Skin epidermis (tissue), 12 donors: ENCODE measurements at regions not wholly inside any gene's neighbourhood (a gene's known extent, or its start where the extent isn't known, plus 50 kb on each side); places are given as distances from the start of the nearest gene placed in this dataset.
"Not testable (repeated sequence)": the region's sequence is repeated elsewhere in the genome, so short reads cannot be mapped to it uniquely, and the experiment has no call there.

Source experiments
- H3K27ac ChIP-seq, 21 experiments: fragments of 200-600 bp; sonication (generic) in 11 of 21; one replicate each; pipeline ENCODE4 v1.5.0; 2020; ENCODE audit warnings: mild to moderate bottlenecking in 3 of 21, inconsistent platforms in 2 of 21, moderate library complexity in 2 of 21
- H3K4me3 ChIP-seq, 7 experiments: fragments of 200-600 bp; sonication (generic) in 2 of 7; one replicate each; pipeline ENCODE4 v1.5.0; 2020; ENCODE audit warnings: inconsistent platforms in 2 of 7, mild to moderate bottlenecking in 2 of 7, moderate library complexity in 1 of 7

- Histone ChIP-seq H3K4me3 (no peak overlapping the region), H3K27ac (peak overlapping the region in 2 of 21 experiments; percentile 21 to 42)
These were observed 188.3 kb upstream of the C14orf180 start for GRCh38 chr14:104390941-104391901.

GRCh38 chr14:104392001-104392395 lies 187.6 kb upstream of the C14orf180 start:
- Histone ChIP-seq H3K27ac (peak overlapping the region in 2 of 21 experiments; percentile 1 to 42), H3K4me3 (no peak overlapping the region)

GRCh38 chr14:104392396-104393198 lies 187.0 kb upstream of the C14orf180 start:
- peak overlapping the region in 7 of 21 experiments; percentile 1 to 88 (median 71) for H3K27ac ChIP-seq

DNA sequence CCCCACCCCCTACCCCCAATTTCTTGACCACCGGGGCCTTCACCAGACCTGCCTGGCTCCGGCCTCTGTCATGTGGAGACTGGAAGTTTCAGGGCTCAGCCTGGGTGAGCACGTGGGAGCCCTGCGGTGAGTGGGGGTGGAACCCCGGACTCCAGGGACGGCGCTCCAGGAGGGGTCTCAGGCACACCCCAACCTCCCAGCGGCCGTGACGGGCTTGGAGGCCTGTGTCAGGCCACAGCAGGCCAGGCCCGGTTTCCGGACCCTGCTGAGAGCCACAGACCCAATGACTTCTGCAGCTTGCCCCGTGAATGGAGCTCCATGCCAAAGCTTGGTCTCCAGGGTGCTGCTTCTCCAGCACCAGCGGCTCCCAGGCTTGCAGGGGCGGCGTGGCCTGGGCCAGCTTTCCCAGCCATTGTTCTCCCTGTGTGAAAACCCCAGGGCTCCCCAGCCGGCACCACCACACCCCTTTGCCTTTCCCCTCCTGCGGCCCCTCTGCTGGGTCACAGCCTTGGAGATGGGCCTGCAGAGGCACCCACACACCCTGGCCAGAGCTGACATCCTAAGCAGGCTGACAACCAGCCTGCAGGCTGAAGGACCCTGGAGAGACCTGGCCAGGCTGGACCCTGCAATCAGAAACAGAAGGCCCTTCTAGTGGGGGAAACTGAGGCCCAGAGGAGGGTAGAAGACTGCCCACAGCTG lies 186.2 kb upstream of the C14orf180 start:
- H3K27ac ChIP-seq = peak overlapping the region in 10 of 21 experiments; percentile 27 to 88 (median 64)
- no peak overlapping the region for H3K4me3 ChIP-seq

More at GRCh38 chr14:104392396-104393198, 187.0 kb upstream of the C14orf180 start:
- no peak overlapping the region for H3K4me3 ChIP-seq

DNA sequence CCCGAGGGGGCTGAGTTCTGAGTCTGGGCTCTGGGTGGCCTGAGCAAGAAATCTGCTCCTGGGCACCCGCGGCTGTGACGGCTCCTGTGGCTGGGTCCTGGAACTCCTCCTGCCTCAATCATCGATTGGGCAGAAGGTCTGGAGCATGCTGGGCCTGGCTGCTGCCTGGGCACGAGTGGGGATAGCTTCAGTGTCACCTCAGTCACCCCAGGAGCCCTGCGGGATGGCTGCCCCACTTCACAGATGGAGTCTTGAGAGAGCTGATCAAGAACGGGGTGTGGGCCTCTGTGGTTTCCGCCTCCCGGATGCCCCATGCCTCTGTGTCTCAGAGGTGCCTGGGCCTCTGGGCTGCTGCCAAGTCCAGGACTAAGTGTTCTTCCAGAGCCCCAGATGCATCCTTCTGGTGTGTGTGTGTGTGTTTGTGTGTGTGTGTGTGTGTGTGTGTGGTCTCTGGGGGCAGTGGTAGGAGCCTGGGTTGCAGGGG lies 185.6 kb upstream of the C14orf180 start:
- Histone ChIP-seq H3K4me3 (no peak overlapping the region), H3K27ac (peak overlapping the region in 10 of 21 experiments; percentile 27 to 88 (median 64))

DNA sequence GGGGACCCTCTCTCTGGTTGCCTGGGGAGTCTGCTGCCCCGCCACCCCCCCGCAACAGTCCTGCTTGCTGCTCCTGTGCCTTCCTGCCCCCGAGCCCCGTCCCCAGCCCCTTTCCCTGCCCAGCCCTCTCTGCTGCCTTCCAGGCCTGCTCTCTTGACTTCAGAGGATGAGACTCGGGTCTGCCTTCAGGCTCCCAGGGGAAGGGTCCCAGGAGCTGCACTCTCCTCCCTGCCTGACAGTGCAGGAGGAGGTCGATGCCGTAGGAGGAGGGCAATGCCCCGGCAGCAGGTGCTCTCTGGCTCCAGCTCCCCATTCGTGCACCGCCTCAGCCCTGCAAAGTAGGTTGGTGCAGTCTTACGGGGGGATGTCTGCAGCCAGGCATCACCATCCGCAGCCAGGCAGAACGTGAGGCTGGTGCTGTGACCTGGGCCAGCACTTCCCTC lies 185.1 kb upstream of the C14orf180 start:
- Histone ChIP-seq H3K27ac (peak overlapping the region in 4 of 21 experiments; percentile 9 to 88 (median 74)), H3K4me3 (no peak overlapping the region)

GRCh38 chr14:104395276-104395675 lies 184.3 kb upstream of the C14orf180 start:
- Histone ChIP-seq H3K27ac (no peak overlapping the region), H3K4me3 (no peak overlapping the region)

DNA sequence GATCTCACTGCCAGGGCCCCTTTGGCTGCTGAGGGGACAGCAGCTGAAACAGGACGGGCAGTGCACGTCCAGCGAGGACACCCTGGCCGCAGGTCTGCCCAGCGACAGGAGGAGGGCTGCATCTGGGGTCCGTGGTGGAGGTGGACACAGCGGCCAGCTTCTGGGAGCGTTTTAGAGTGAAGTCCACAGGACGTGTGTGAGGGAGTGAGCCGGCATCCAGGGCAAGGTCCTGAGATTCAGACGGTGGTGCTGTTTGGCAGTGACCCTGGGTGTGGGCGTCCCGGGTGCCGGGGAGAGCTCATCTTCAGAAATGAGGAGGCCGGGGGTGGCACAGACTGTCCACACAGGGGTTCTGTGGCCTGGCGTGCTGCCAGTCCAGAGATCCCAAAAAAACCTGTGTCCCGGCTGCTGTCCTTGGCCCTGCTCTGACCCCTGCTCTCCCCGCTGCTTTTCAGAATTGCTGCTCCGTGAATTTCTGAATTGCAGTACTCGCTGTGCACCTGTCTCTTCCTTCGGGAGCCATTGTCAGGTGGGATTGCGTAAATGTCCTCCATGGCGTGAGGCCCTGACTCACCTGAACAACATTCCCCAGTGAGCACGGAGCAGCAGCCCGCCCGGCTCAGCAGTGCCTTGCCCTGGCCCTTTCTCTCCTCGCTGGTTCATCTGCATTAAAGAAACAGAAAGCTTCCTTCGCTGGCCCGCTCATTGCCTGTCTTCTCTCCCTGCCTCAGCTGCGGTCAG lies 183.5 kb upstream of the C14orf180 start:
- no peak overlapping the region for H3K27ac ChIP-seq

GRCh38 chr14:104396682-104397470 lies 182.7 kb upstream of the C14orf180 start:
- Histone ChIP-seq H3K27ac (no peak overlapping the region), H3K4me3 (no peak overlapping the region)

More for the DNA sequence above, 183.5 kb upstream of the C14orf180 start:
- H3K4me3 ChIP-seq = no peak overlapping the region

DNA sequence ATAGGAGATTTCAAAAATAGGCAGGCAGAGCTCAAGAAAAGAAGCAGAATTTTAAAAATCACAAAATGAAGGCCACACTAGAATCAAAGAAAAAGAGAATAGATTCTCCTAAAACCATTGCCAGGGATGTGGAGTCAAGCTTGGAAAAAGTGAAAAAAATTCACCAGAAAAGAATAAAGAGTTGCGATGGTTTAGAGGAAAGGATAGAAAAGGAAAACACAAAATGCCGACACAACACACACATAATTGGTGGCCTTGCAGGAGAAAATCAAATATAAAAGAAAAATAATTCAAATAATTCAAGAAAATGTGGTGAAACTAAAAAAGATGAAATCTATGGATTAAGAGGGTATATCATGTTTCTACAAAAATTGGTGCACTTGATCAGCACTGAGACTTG lies 181.6 kb upstream of the C14orf180 start:
- no peak overlapping the region for H3K4me3 ChIP-seq
- no peak overlapping the region for H3K27ac ChIP-seq

DNA sequence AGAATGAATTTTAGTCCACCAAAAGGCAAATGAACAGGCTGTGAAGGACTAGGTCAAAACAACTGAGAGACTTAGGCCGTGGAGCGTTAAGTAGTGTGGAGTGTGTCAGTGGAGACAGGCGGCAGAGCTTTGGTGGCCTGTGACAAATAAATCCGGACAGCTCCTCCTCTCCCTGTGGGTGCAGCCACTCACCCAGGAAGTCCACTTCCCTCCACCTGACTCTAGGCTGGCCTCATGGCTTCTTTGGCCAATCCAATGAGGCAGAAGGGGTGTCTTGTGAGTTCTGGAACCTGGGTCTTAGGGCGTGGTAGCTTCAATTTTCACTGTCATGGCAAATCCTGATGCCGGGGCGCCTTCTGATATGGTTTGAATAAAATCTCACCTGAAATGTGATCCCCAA lies 180.9 kb upstream of the C14orf180 start:
- H3K27ac ChIP-seq = no peak overlapping the region
- H3K4me3 ChIP-seq = no peak overlapping the region

DNA sequence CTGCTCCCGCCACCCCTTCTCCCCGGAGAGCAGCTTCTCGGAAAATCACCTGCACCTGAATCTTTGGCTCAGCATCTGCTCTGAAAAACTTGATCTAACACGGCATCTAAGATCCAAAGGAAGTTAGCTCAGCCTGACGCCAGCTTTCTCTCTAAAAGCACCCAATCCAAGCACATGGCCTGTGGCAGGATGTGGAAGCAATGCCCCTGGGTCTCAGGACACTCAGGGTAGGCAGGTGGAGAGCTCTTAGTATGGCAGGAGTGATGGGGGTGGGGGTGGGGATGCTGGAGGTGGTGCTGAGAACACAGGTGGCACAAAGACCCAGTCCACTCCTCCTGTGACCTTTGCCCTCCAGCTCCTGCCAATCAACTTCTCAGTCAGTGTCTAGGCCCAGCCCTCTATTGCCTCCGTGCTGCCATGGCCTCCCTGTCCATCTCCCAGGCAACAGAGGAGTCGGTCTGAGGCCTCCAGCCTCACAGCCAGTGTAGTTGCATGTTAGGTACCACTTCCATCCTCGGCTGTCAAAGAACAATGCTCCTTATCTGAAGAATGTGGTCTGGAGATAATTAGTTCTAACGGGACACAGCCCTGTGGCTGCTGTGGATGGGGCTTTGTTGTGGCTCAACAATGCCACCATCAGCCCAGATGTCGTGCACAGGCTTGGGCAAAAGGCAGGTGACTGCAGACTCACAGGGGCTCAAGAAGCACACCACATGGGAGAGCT lies 180.0 kb upstream of the C14orf180 start:
- no peak overlapping the region for H3K27ac ChIP-seq
- no peak overlapping the region for H3K4me3 ChIP-seq

DNA sequence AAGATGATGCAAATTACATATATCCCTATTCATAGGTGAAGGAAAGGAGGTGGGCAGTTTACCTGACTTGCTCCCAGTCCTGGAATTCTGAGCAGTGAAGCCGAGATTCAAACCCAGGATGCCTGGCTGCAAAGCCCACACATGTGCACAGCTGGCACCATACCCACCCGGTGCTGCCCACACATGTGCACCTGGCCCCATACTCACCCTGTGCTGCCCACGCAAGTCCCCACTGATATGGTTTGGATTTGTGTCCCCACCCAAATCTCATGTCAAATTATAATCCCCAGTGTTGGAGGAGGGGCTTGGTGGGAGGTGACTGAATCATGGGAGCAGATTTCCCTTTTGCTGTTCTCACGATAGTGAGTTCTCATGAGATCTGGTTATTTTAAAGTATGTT lies 179.2 kb upstream of the C14orf180 start:
- Histone ChIP-seq H3K27ac (no peak overlapping the region), H3K4me3 (no peak overlapping the region)

- Histone ChIP-seq H3K27ac (no peak overlapping the region), H3K4me3 (no peak overlapping the region)
These were observed 177.8 kb upstream of the C14orf180 start for GRCh38 chr14:104401785-104402184.

GRCh38 chr14:104402303-104402702 lies 177.3 kb upstream of the C14orf180 start:
- not testable (repeated sequence) for H3K4me3 ChIP-seq, H3K27ac ChIP-seq

DNA sequence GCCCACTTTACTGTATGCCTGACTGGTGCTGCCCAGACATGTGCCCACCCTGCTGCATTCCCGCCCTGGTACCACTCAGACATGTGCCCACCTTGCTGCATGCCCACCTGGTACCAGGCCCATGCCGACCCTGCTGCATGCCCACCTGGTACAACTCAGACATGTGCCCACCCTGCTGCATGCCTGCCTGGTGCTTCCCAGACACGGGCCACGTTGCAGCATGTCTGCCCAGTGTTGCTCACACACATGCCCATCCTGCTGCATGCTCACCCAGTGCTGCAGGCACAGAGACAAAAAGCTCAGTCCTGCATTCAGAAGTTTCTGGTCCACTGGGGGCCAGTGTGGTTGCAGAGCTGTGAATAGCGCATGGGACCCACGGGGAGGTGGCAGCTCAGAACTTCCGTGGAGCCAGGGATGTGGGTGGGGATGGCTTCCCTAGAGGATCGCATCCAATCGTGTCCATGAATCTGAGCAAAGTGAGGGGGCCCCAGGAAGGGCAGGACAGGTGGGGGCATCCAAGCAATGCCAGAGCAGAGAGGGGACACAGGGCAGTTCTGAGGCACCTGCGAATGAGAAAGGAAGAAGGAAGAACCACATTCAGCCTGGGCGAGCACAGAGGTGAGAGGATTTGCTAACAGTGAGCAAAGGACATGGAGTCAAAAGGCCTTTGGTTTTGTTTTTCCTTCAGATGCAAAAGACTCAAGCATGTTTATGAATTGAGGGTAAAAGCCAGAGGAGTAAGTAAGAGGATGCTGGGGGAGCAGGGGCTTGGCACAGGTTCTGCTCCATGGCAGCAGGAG lies 175.9 kb upstream of the C14orf180 start:
- H3K27ac ChIP-seq = no peak overlapping the region
- H3K4me3 ChIP-seq = no peak overlapping the region

DNA sequence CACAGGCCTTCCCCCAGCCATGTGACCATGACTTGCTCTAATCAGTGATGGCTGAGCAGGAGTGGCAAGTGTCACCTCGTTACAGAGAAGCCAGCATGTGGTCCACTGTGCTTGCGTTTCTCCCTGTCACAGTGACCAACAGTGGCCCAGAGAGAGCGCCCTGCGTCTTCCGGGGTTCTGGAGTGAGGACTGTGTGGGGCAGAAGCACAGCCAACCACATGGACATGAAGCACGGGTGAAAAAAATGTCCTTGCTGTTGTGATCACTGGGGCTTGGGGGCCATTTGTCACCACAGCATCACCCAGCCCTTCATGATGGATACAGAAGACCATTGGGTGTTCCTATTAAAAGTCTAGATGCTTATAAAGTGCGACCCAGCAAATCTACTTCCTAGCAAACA lies 174.6 kb upstream of the C14orf180 start:
- Histone ChIP-seq H3K27ac (no peak overlapping the region), H3K4me3 (no peak overlapping the region)
